Panc1 (cell line): ENCODE measurements at regions not wholly inside any gene's neighbourhood (a gene's known extent, or its start where the extent isn't known, plus 50 kb on each side); places are given as distances from the start of the nearest gene placed in this dataset.

Experiments used
- ATAC-seq: fragments of 200-7000 bp; cut with Tn5 transposase; 2 replicates; pipeline ENCODE4 v1.9.1; 2020; ENCODE audit warnings: mild to moderate bottlenecking, moderate library complexity
- BruUV-seq: library from RNA; stranded (reverse); fragments of 400-500 nt; replicated peaks from 2 replicates; lab custom pipeline; 2021; lab: Mats Ljungman, UMichigan
- CTCF ChIA-PET: fragments of 300-600 bp; sonication (Branson Sonifier 250); formaldehyde crosslinking; loops from one replicate; lab custom pipeline; 2022; ENCODE audit warnings: antibody characterized with exemption; lab: Charles Lee
- POLR2A ChIA-PET: fragments of 300-600 bp; sonication (Branson Sonifier 250); formaldehyde crosslinking; loops from one replicate; lab custom pipeline; 2022; ENCODE audit warnings: antibody characterized with exemption; lab: Charles Lee
- DNase-seq: peaks from one replicate; pipeline ENCODE4 v3.0.0-alpha.2; 2010; ENCODE audit warnings: low read depth, low spot score
- H3K27ac ChIP-seq: 2 replicates; pipeline ENCODE4 v1.5.1; 2011; ENCODE audit warnings: mild to moderate bottlenecking, low read length, inconsistent platforms
- H3K27me3 ChIP-seq: fragments of 200-500 bp; sonication (Bioruptor generic); 2 replicates; pipeline ENCODE4 v1.6.0; 2014; ENCODE audit warnings: low read length, inconsistent platforms; ENCODE audit not compliant: control insufficient read depth, insufficient read depth
- H3K36me3 ChIP-seq: fragments of 200-500 bp; sonication (Bioruptor generic); 2 replicates; pipeline ENCODE4 v1.5.1; 2014; ENCODE audit warnings: inconsistent platforms, mild to moderate bottlenecking, low read length, moderate library complexity; ENCODE audit not compliant: control insufficient read depth, insufficient read depth
- H3K4me1 ChIP-seq: 2 replicates; pipeline ENCODE4 v1.5.1; 2011; ENCODE audit warnings: inconsistent platforms, mild to moderate bottlenecking, low read length, moderate library complexity; ENCODE audit not compliant: control insufficient read depth, insufficient read depth
- H3K4me3 ChIP-seq, 2 experiments: 2 replicates each; pipeline ENCODE4 v1.5.1; 2011 to 2012; ENCODE audit warnings: low read depth in 2 of 2, low read length in 2 of 2, mild to moderate bottlenecking in 2 of 2, inconsistent platforms in 1 of 2, moderate library complexity in 1 of 2
- H3K9me3 ChIP-seq: fragments of 200-500 bp; sonication (Bioruptor generic); 2 replicates; pipeline ENCODE4 v1.5.1; 2014; ENCODE audit warnings: low read depth, mild to moderate bottlenecking, inconsistent platforms, low read length, moderate library complexity; ENCODE audit not compliant: control insufficient read depth, insufficient read depth
- CTCF ChIP-seq: fragments of 450-650 bp; IDR thresholded peaks from 2 replicates; pipeline ENCODE4 v1.5.1; 2017; ENCODE audit warnings: mild to moderate bottlenecking
- POLR2AphosphoS5 ChIP-seq: IDR thresholded peaks from 2 replicates; pipeline ENCODE4 v1.6.1; 2012; ENCODE audit warnings: mild to moderate bottlenecking, low read depth, low read length, moderate library complexity
- SIN3A ChIP-seq: IDR thresholded peaks from 2 replicates; pipeline ENCODE4 v1.6.1; 2012; ENCODE audit warnings: low read depth, mild to moderate bottlenecking, low read length, moderate library complexity, borderline replicate concordance; ENCODE audit not compliant: insufficient read depth
- TCF7L2 ChIP-seq: IDR thresholded peaks from 2 replicates; pipeline ENCODE4 v1.6.1; 2011; ENCODE audit warnings: mild to moderate bottlenecking, low read depth, low read length, inconsistent platforms
- in situ Hi-C: cut with HindIII; loops from 2 replicates; pipeline ENCODE4 v1.10.0; 2016; ENCODE audit warnings: low sequenced_read_pairs, low pct_unique_long_range_greater_than_20kb
- intact Hi-C: fragments of 100-400 bp; cut with micrococcal nuclease; formaldehyde crosslinking; loops from one replicate; pipeline ENCODE4 v1.10.0; 2022; ENCODE audit not compliant: unreplicated experiment
- TF ChIP-seq, protein P1 (sequence below), 2 experiments: IDR thresholded peaks; 2 replicates each; pipeline ENCODE4 v1.6.1; 2011 to 2012; ENCODE audit warnings: low read depth in 2 of 2, control low read depth in 1 of 2, low read length in 1 of 2, mild to moderate bottlenecking in 1 of 2, moderate library complexity in 1 of 2; ENCODE audit not compliant: insufficient read depth in 1 of 2

- ChIA-PET CTCF (no interaction called here), POLR2A (no interaction called here)
- no TSS peak for BruUV-seq
- Histone ChIP-seq H3K9me3 (no peaks in the 10 kb centered on the region), H3K27ac (no peak overlapping the region), H3K4me3 (no peak overlapping the region), H3K27me3 (no peaks in the 10 kb centered on the region), H3K4me1 (no peaks in the 10 kb centered on the region), H3K36me3 (no peaks in the 10 kb centered on the region)
- intact Hi-C loops (no loop called here), in situ Hi-C loops (no loop called here)
- ATAC-seq (no peak), DNase-seq (no peak)
- TF ChIP-seq POLR2AphosphoS5 (no peak), CTCF (no peak), SIN3A (no peak), TCF7L2 (no peak)
- TF ChIP-seq, protein P1, sequence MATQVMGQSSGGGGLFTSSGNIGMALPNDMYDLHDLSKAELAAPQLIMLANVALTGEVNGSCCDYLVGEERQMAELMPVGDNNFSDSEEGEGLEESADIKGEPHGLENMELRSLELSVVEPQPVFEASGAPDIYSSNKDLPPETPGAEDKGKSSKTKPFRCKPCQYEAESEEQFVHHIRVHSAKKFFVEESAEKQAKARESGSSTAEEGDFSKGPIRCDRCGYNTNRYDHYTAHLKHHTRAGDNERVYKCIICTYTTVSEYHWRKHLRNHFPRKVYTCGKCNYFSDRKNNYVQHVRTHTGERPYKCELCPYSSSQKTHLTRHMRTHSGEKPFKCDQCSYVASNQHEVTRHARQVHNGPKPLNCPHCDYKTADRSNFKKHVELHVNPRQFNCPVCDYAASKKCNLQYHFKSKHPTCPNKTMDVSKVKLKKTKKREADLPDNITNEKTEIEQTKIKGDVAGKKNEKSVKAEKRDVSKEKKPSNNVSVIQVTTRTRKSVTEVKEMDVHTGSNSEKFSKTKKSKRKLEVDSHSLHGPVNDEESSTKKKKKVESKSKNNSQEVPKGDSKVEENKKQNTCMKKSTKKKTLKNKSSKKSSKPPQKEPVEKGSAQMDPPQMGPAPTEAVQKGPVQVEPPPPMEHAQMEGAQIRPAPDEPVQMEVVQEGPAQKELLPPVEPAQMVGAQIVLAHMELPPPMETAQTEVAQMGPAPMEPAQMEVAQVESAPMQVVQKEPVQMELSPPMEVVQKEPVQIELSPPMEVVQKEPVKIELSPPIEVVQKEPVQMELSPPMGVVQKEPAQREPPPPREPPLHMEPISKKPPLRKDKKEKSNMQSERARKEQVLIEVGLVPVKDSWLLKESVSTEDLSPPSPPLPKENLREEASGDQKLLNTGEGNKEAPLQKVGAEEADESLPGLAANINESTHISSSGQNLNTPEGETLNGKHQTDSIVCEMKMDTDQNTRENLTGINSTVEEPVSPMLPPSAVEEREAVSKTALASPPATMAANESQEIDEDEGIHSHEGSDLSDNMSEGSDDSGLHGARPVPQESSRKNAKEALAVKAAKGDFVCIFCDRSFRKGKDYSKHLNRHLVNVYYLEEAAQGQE (IDR thresholded peaks at IDR 0.05; ENCODE audit: insufficient read depth in 1 of 2, low read depth in 2 of 2, low read length in 1 of 2) = no peak
Observed at GRCh38 chr4:138400066-138400465, 157.9 kb upstream of the SLC7A11 start.

DNA sequence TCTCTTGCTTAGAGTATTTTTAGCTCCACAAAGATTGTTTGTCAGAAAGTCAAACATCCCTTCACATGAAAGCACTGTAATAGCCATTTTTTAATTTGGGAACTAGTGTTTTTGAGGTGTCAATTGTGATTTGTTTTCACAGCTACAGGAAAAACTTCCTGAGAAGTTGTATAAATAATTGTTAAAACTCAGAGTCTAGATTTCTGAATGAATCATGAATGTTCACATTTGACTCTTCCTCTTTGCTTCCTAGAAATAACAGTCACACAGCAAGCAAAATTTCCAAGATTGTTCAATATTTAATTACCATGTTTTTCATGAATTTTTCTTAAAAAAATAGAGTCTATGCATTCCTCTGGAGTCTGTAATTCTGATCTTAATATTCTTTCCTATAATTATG lies 156.9 kb upstream of the SLC7A11 start:
- ATAC-seq (no peak), DNase-seq (no peak)
- Histone ChIP-seq H3K4me3 (no peak overlapping the region), H3K27ac (no peak overlapping the region), H3K36me3 (no peaks in the 10 kb centered on the region), H3K27me3 (no peaks in the 10 kb centered on the region), H3K9me3 (no peaks in the 10 kb centered on the region), H3K4me1 (no peaks in the 10 kb centered on the region)
- intact Hi-C loops (no loop called here), in situ Hi-C loops (no loop called here)
- no TSS peak for BruUV-seq
- TF ChIP-seq SIN3A (no peak), CTCF (no peak), TCF7L2 (no peak), POLR2AphosphoS5 (no peak)
- TF ChIP-seq, protein P1 (IDR thresholded peaks at IDR 0.05; ENCODE audit: insufficient read depth in 1 of 2, low read depth in 2 of 2, low read length in 1 of 2) = no peak
- ChIA-PET CTCF (no interaction called here), POLR2A (no interaction called here)
